Naive thymus-derived CD4-positive, alpha-beta T cell (primary cell): ENCODE measurements at regions not wholly inside any gene's neighbourhood (a gene's known extent, or its start where the extent isn't known, plus 50 kb on each side); places are given as distances from the start of the nearest gene placed in this dataset.

Experiments used
- ATAC-seq: fragments of 150-1000 bp; cut with Tn5 transposase; 2 replicates; pipeline ENCODE4 v1.10.0; 2021; ENCODE audit warnings: mild to moderate bottlenecking, moderate library complexity
- CTCF ChIA-PET: fragments of 350-600 bp; sonication (Branson Sonifier 250); formaldehyde crosslinking; loops from one replicate; lab custom pipeline; 2021; ENCODE audit warnings: antibody characterized with exemption; lab: Charles Lee
- POLR2A ChIA-PET: fragments of 350-600 bp; sonication (Branson Sonifier 250); formaldehyde crosslinking; loops from one replicate; lab custom pipeline; 2021; ENCODE audit warnings: antibody characterized with exemption, inconsistent platforms; lab: Charles Lee
- DNase-seq, 9 donors: peaks; one replicate each; pipeline versions ENCODE4 v3.0.0 to v3.0.0-alpha.2; 2020 to 2022; ENCODE audit warnings: mixed read lengths in 1 of 9
- H3K27ac ChIP-seq: one replicate; pipeline ENCODE4 v1.7.0; 2013; ENCODE audit warnings: mild to moderate bottlenecking, low read depth, low read length, moderate library complexity
- H3K27me3 ChIP-seq, 2 donors: one replicate each; pipeline ENCODE4 v1.7.0; 2013; ENCODE audit warnings: low read length in 2 of 2, mild to moderate bottlenecking in 2 of 2, moderate library complexity in 2 of 2; ENCODE audit not compliant: control insufficient read depth in 2 of 2, insufficient read depth in 2 of 2
- H3K36me3 ChIP-seq, 3 experiments: 1 replicate in 2 of 3; 2 replicates in 1 of 3; pipeline ENCODE4 v1.7.0; 2013; ENCODE audit warnings: low read length in 3 of 3, mild to moderate bottlenecking in 3 of 3, moderate library complexity in 1 of 3; ENCODE audit not compliant: insufficient read depth in 3 of 3, control insufficient read depth in 2 of 3
- H3K4me1 ChIP-seq, 2 donors: one replicate each; pipeline ENCODE4 v1.7.0; 2013; ENCODE audit warnings: low read length in 2 of 2, mild to moderate bottlenecking in 2 of 2, moderate library complexity in 1 of 2; ENCODE audit not compliant: control insufficient read depth in 2 of 2, insufficient read depth in 2 of 2
- H3K4me3 ChIP-seq: 2 replicates; pipeline ENCODE4 v1.7.0; 2013; ENCODE audit warnings: mild to moderate bottlenecking, low read length
- H3K9me3 ChIP-seq, 3 experiments: 1 replicate in 2 of 3; 2 replicates in 1 of 3; pipeline ENCODE4 v1.7.0; 2013; ENCODE audit warnings: low read length in 3 of 3; ENCODE audit not compliant: control insufficient read depth in 2 of 3
- H3K27ac Mint-ChIP-seq, 9 donors: one replicate each; pipeline ENCODE4 v1.8.0; 2020 to 2022; ENCODE audit warnings: mixed read lengths in 9 of 9, mild to moderate bottlenecking in 8 of 9, moderate library complexity in 5 of 9, inconsistent platforms in 2 of 9
- H3K27me3 Mint-ChIP-seq, 5 donors: one replicate each; pipeline ENCODE4 v1.8.0; 2021 to 2022; ENCODE audit warnings: mixed read lengths in 5 of 5, mild to moderate bottlenecking in 1 of 5
- H3K36me3 Mint-ChIP-seq, 5 donors: one replicate each; pipeline ENCODE4 v1.8.0; 2020 to 2022; ENCODE audit warnings: mixed read lengths in 5 of 5, mild to moderate bottlenecking in 3 of 5, inconsistent platforms in 1 of 5
- H3K4me1 Mint-ChIP-seq, 7 donors: one replicate each; pipeline ENCODE4 v1.8.0; 2020 to 2022; ENCODE audit warnings: mixed read lengths in 7 of 7, mild to moderate bottlenecking in 3 of 7, inconsistent platforms in 1 of 7
- H3K4me3 Mint-ChIP-seq, 10 donors: one replicate each; pipeline ENCODE4 v1.8.0; 2020 to 2022; ENCODE audit warnings: mild to moderate bottlenecking in 10 of 10, mixed read lengths in 10 of 10, moderate library complexity in 6 of 10, inconsistent platforms in 2 of 10
- H3K9me3 Mint-ChIP-seq, 11 donors: one replicate each; pipeline ENCODE4 v1.8.0; 2020 to 2022; ENCODE audit warnings: mixed read lengths in 11 of 11, mild to moderate bottlenecking in 4 of 11, inconsistent platforms in 1 of 11, moderate library complexity in 1 of 11
- intact Hi-C, 2 donors: fragments of 100-400 bp; cut with micrococcal nuclease; formaldehyde crosslinking; loops; one replicate each; pipeline ENCODE4 v1.15.1; 2023

- no peak overlapping the region for H3K27ac Mint-ChIP-seq
- intact Hi-C loops = no loop called here
- POLR2A ChIA-PET = no interaction called here
These were observed 123.1 kb upstream of the RARB start for GRCh38 chr3:25304916-25305315.

GRCh38 chr3:25306066-25306465, 122.0 kb upstream of the RARB start:
- CTCF ChIA-PET = no interaction called here
- H3K4me3 Mint-ChIP-seq = no peak overlapping the region
- no peaks in the 10 kb centered on the region for H3K27me3 ChIP-seq
- H3K27me3 Mint-ChIP-seq = peaks cover 0 to 6% (median 0%) of the 10 kb centered on the region in 5 donors
- no peak for ATAC-seq
- H3K4me1 Mint-ChIP-seq = no peaks in the 10 kb centered on the region
- no peak overlapping the region for H3K4me3 ChIP-seq
- peaks cover 0 to 9% (median 1%) of the 10 kb centered on the region in 11 donors for H3K9me3 Mint-ChIP-seq
- H3K36me3 ChIP-seq = no peaks in the 10 kb centered on the region
- no peak for DNase-seq
- no peaks in the 10 kb centered on the region for H3K9me3 ChIP-seq
- H3K4me1 ChIP-seq = no peaks in the 10 kb centered on the region
- POLR2A ChIA-PET = no interaction called here
- H3K36me3 Mint-ChIP-seq = no peaks in the 10 kb centered on the region
- H3K27ac Mint-ChIP-seq = no peak overlapping the region
- intact Hi-C loops = no loop called here
- H3K27ac ChIP-seq = no peak overlapping the region

More at GRCh38 chr3:25304916-25305315, 123.1 kb upstream of the RARB start:
- H3K4me1 ChIP-seq = no peaks in the 10 kb centered on the region
- no peaks in the 10 kb centered on the region for H3K9me3 ChIP-seq
- no peak overlapping the region for H3K4me3 ChIP-seq
- Mint-ChIP-seq H3K4me3 (no peak overlapping the region), H3K36me3 (no peaks in the 10 kb centered on the region), H3K27me3 (peaks cover 0 to 6% (median 0%) of the 10 kb centered on the region in 5 donors), H3K4me1 (no peaks in the 10 kb centered on the region), H3K9me3 (peaks cover 0 to 9% (median 1%) of the 10 kb centered on the region in 11 donors)
- H3K27ac ChIP-seq = no peak overlapping the region
- no peaks in the 10 kb centered on the region for H3K27me3 ChIP-seq
- CTCF ChIA-PET = no interaction called here
- DNase-seq (no peak), ATAC-seq (no peak)
- H3K36me3 ChIP-seq = no peaks in the 10 kb centered on the region

DNA sequence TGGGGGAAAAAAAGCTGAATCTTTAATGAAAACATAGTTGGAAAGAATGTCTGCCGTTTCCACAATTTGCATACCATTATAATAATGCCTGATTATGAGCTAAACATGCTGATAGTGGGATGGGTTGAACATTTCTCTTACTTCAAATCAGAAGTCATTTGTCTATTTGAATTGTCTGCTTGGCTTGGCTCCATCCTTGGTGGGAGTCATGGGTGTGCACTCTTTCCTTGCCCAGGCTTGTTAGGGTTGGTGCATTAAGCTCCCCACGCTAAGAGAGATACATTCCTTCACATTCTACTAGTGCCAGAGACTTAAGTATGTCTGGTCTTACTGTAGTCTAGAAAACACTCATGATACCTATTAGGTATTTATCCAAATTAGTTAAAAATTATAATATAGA, 121.4 kb upstream of the RARB start:
- ATAC-seq (no peak), DNase-seq (no peak)
- Histone ChIP-seq H3K4me3 (no peak overlapping the region), H3K27ac (no peak overlapping the region), H3K9me3 (no peaks in the 10 kb centered on the region), H3K4me1 (no peaks in the 10 kb centered on the region), H3K36me3 (no peaks in the 10 kb centered on the region), H3K27me3 (no peaks in the 10 kb centered on the region)
- ChIA-PET CTCF (no interaction called here), POLR2A (no interaction called here)
- H3K27me3 Mint-ChIP-seq = peaks cover 0 to 6% (median 0%) of the 10 kb centered on the region in 5 donors
- no peak overlapping the region for H3K4me3 Mint-ChIP-seq
- intact Hi-C loops = no loop called here
- H3K9me3 Mint-ChIP-seq = peaks cover 0 to 9% (median 1%) of the 10 kb centered on the region in 11 donors
- no peak overlapping the region for H3K27ac Mint-ChIP-seq
- H3K36me3 Mint-ChIP-seq = no peaks in the 10 kb centered on the region
- no peaks in the 10 kb centered on the region for H3K4me1 Mint-ChIP-seq

GRCh38 chr3:25313286-25313685, 114.8 kb upstream of the RARB start:
- Mint-ChIP-seq H3K9me3 (peaks cover 0 to 9% (median 0%) of the 10 kb centered on the region in 11 donors), H3K36me3 (no peaks in the 10 kb centered on the region), H3K27ac (no peak overlapping the region), H3K4me1 (no peaks in the 10 kb centered on the region), H3K27me3 (peaks cover 0 to 3% (median 0%) of the 10 kb centered on the region in 5 donors), H3K4me3 (no peak overlapping the region)
- CTCF ChIA-PET = no interaction called here
- no peak for ATAC-seq
- Histone ChIP-seq H3K36me3 (no peaks in the 10 kb centered on the region), H3K4me1 (no peaks in the 10 kb centered on the region), H3K9me3 (no peaks in the 10 kb centered on the region), H3K27me3 (no peaks in the 10 kb centered on the region), H3K4me3 (no peak overlapping the region), H3K27ac (no peak overlapping the region)
- POLR2A ChIA-PET = no interaction called here
- intact Hi-C loops = no loop called here
- DNase-seq = no peak

DNA sequence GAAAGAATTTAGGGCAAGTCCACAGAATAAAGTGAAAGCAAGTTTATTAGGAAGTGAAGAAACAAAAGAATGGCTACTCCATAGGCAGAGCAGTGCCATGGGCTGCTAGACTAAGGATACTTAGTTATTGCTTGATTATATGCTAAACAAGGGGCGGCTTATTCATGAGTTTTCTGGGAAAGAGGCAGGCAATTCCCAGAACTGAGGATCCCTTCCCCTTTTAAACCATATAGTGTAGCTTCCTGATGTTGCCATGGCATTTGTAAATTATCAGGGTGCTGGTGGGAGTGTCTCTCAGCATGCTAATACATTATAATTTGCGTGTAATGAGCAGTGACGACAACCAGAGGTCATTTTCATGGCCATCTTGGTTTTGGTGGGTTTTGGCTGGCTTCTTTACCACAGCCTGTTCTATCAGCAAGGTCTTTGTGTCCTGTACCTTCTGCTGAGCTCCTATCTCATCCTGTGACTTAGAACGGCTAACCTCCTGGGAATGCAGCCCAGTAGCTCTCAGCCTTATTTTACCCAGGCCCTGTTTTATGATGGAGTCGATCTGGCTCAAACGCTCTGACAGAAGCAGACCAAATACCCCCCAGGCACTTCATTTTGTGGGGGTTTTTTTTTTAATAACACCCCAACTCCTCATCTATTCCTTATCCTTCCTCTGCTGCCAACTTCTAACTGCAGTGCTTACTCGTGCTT, 103.0 kb upstream of the RARB start:
- peaks cover 0 to 23% (median 5%) of the 10 kb centered on the region in 11 donors for H3K9me3 Mint-ChIP-seq
- ChIA-PET POLR2A (no interaction called here), CTCF (no interaction called here)
- no peaks in the 10 kb centered on the region for H3K4me1 Mint-ChIP-seq
- ATAC-seq (no peak), DNase-seq (no peak)
- intact Hi-C loops = no loop called here
- H3K4me3 ChIP-seq = no peak overlapping the region
- no peak overlapping the region for H3K4me3 Mint-ChIP-seq
- no peaks in the 10 kb centered on the region for H3K4me1 ChIP-seq
- no peaks in the 10 kb centered on the region for H3K9me3 ChIP-seq
- no peaks in the 10 kb centered on the region for H3K27me3 ChIP-seq
- H3K27ac ChIP-seq = no peak overlapping the region
- no peak overlapping the region for H3K27ac Mint-ChIP-seq
- no peaks in the 10 kb centered on the region for H3K36me3 ChIP-seq
- no peaks in the 10 kb centered on the region for H3K36me3 Mint-ChIP-seq
- peaks cover 0 to 7% (median 0%) of the 10 kb centered on the region in 5 donors for H3K27me3 Mint-ChIP-seq

GRCh38 chr3:25335356-25335755, 92.7 kb upstream of the RARB start:
- H3K4me1 ChIP-seq = no peaks in the 10 kb centered on the region
- ChIA-PET POLR2A (no interaction called here), CTCF (no interaction called here)
- H3K27me3 Mint-ChIP-seq = peaks cover 0 to 2% (median 0%) of the 10 kb centered on the region in 5 donors
- no peaks in the 10 kb centered on the region for H3K36me3 ChIP-seq
- intact Hi-C loops = no loop called here
- no peak for ATAC-seq
- peaks cover 0 to 4% (median 0%) of the 10 kb centered on the region in 5 donors for H3K36me3 Mint-ChIP-seq
- no peaks in the 10 kb centered on the region for H3K4me1 Mint-ChIP-seq
- H3K4me3 Mint-ChIP-seq = no peak overlapping the region
- H3K27ac ChIP-seq = no peak overlapping the region
- no peak for DNase-seq
- no peak overlapping the region for H3K27ac Mint-ChIP-seq
- H3K9me3 ChIP-seq = no peaks in the 10 kb centered on the region
- peaks cover 0 to 17% (median 7%) of the 10 kb centered on the region in 11 donors for H3K9me3 Mint-ChIP-seq
- no peaks in the 10 kb centered on the region for H3K27me3 ChIP-seq
- no peak overlapping the region for H3K4me3 ChIP-seq

GRCh38 chr3:25338158-25338725, 89.8 kb upstream of the RARB start:
- Histone ChIP-seq H3K36me3 (no peaks in the 10 kb centered on the region), H3K4me3 (no peak overlapping the region), H3K27ac (no peak overlapping the region), H3K4me1 (no peaks in the 10 kb centered on the region), H3K9me3 (no peaks in the 10 kb centered on the region), H3K27me3 (no peaks in the 10 kb centered on the region)
- no peak for ATAC-seq
- Mint-ChIP-seq H3K4me3 (no peak overlapping the region), H3K27me3 (peaks cover 0 to 5% (median 0%) of the 10 kb centered on the region in 5 donors), H3K4me1 (no peaks in the 10 kb centered on the region), H3K27ac (no peak overlapping the region), H3K9me3 (peaks cover 0 to 6% (median 0%) of the 10 kb centered on the region in 11 donors), H3K36me3 (no peaks in the 10 kb centered on the region)
- ChIA-PET POLR2A (no interaction called here), CTCF (no interaction called here)
- no peak for DNase-seq
- intact Hi-C loops = no loop called here
